ENCODE measurements at regions not wholly inside any gene's neighbourhood (a gene's known extent, or its start where the extent isn't known, plus 50 kb on each side); places are given as distances from the start of the nearest gene placed in this dataset.

DNA sequence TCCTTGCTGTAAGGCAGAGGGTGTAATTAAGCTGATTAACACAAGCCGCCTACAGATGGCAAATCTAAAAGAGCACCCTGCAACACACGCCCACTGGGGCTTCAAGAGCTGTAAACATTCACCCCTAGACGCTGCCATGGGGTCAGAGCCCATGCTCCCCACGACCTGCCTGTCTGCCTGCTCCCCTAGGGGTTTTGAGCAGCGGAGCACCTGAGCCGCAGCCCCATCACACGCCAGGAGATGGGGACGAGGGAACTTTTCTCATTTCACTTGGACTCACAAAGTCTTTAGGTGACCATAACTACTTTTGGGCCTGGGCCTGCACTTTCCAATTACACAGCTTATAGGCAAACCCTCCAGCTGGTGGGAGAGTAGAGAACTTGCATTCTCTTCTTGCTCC lies 99.0 kb upstream of the SOX4 start:
- TF ChIP-seq CTCF (IDR thresholded peaks at IDR 0.05): no peak
- no peak for TF ChIP-seq EP300 (IDR thresholded peaks at IDR 0.05)
- TF ChIP-seq POLR2AphosphoS5 (IDR thresholded peaks at IDR 0.05): no peak
- no peak for TF ChIP-seq POLR2A (IDR thresholded peaks at IDR 0.05)
